HepG2 (cell line): ENCODE measurements at regions not wholly inside any gene's neighbourhood (a gene's known extent, or its start where the extent isn't known, plus 50 kb on each side); places are given as distances from the start of the nearest gene placed in this dataset.

Experiments
- BORCS8-MEF2B ChIP-seq: sonication (generic); formaldehyde crosslinking; IDR thresholded peaks from 2 replicates; pipeline ENCODE4 v1.8.0; 2022; ENCODE audit warnings: mild to moderate bottlenecking, missing genetic modification reagents
- DPF2 ChIP-seq: sonication (generic); formaldehyde crosslinking; IDR thresholded peaks from 2 replicates; pipeline ENCODE4 v1.4.0; 2020; ENCODE audit warnings: mild to moderate bottlenecking, low read depth, missing genetic modification reagents, borderline replicate concordance
- FLYWCH1 ChIP-seq: sonication (generic); formaldehyde crosslinking; IDR thresholded peaks from 2 replicates; pipeline ENCODE4 v1.8.1; 2023; ENCODE audit warnings: mild to moderate bottlenecking, missing genetic modification reagents
- GMEB1 ChIP-seq: sonication (generic); formaldehyde crosslinking; IDR thresholded peaks from 2 replicates; pipeline ENCODE4 v1.5.1; 2020; ENCODE audit warnings: missing genetic modification reagents, mild to moderate bottlenecking, borderline replicate concordance
- HMG20B ChIP-seq: conservative IDR thresholded peaks from 2 replicates; pipeline ENCODE4 v1.6.1; 2016; ENCODE audit warnings: missing genetic modification reagents, missing compliant biosample characterization
- HNF4G ChIP-seq, 2 experiments: sonication (generic) in 1 of 2; formaldehyde crosslinking in 1 of 2; IDR thresholded peaks; 2 replicates each; pipeline versions ENCODE4 v1.4.0 to v1.6.1; 2011 to 2020; ENCODE audit warnings: borderline replicate concordance in 2 of 2, low read depth in 2 of 2, mild to moderate bottlenecking in 2 of 2, low read length in 1 of 2, missing genetic modification reagents in 1 of 2, moderate library complexity in 1 of 2
- IRF9 ChIP-seq: sonication (generic); formaldehyde crosslinking; IDR thresholded peaks from 2 replicates; pipeline ENCODE4 v1.8.0; 2022; ENCODE audit warnings: missing genetic modification reagents, mild to moderate bottlenecking, borderline replicate concordance
- MAFK ChIP-seq, 2 experiments: IDR thresholded peaks in 1 of 2; conservative IDR thresholded peaks in 1 of 2; 2 replicates each; pipeline ENCODE4 v1.6.1; 2011; ENCODE audit warnings: improper control_type of control experiment in 2 of 2, low read length in 2 of 2
- MATR3 ChIP-seq: sonication (generic); formaldehyde crosslinking; IDR thresholded peaks from 2 replicates; pipeline ENCODE4 v1.4.0; 2020; ENCODE audit warnings: missing genetic modification reagents
- MBNL3 ChIP-seq: fragments of 250-450 bp; sonication (Bioruptor Pico); conservative IDR thresholded peaks from 2 replicates; pipeline ENCODE4 v1.8.0; 2022; ENCODE audit warnings: mild to moderate bottlenecking, inconsistent platforms
- MED8 ChIP-seq: sonication (generic); formaldehyde crosslinking; IDR thresholded peaks from 2 replicates; pipeline ENCODE4 v1.8.1; 2023; ENCODE audit warnings: mild to moderate bottlenecking, missing genetic modification reagents; ENCODE audit not compliant: insufficient replicate concordance
- NFIC ChIP-seq: IDR thresholded peaks from 2 replicates; pipeline ENCODE4 v1.6.1; 2012; ENCODE audit warnings: mild to moderate bottlenecking, low read length, inconsistent platforms
- NR2F1 ChIP-seq, 2 experiments: fragments of 450-650 bp in 1 of 2; formaldehyde crosslinking in 1 of 2; IDR thresholded peaks; 2 replicates each; pipeline versions ENCODE4 v1.5.0 to v1.6.1; 2016 to 2020; ENCODE audit warnings: mild to moderate bottlenecking in 1 of 2, missing compliant biosample characterization in 1 of 2, missing genetic modification reagents in 1 of 2, moderate library complexity in 1 of 2
- PAXIP1 ChIP-seq: sonication (generic); formaldehyde crosslinking; conservative IDR thresholded peaks from 2 replicates; pipeline ENCODE4 v1.4.0; 2020; ENCODE audit warnings: mild to moderate bottlenecking, missing genetic modification reagents, moderate library complexity
- PHF20 ChIP-seq: sonication (generic); formaldehyde crosslinking; IDR thresholded peaks from 2 replicates; pipeline ENCODE4 v1.5.0; 2020; ENCODE audit warnings: mild to moderate bottlenecking, missing genetic modification reagents
- REXO4 ChIP-seq: sonication (generic); formaldehyde crosslinking; IDR thresholded peaks from 2 replicates; pipeline ENCODE4 v1.8.0; 2022; ENCODE audit warnings: missing genetic modification reagents, mild to moderate bottlenecking, borderline replicate concordance
- XBP1 ChIP-seq: sonication (generic); formaldehyde crosslinking; IDR thresholded peaks from 2 replicates; pipeline ENCODE4 v1.5.0; 2020; ENCODE audit warnings: missing genetic modification reagents
- ZFP41 ChIP-seq: sonication (generic); formaldehyde crosslinking; IDR thresholded peaks from 2 replicates; pipeline ENCODE4 v1.4.0; 2020; ENCODE audit warnings: mild to moderate bottlenecking, missing genetic modification reagents, borderline replicate concordance
- ZFX ChIP-seq: sonication (generic); formaldehyde crosslinking; IDR thresholded peaks from 2 replicates; pipeline ENCODE4 v1.4.0; 2020; ENCODE audit warnings: mild to moderate bottlenecking, low read depth, missing genetic modification reagents, moderate library complexity
- ZKSCAN8 ChIP-seq: IDR thresholded peaks from 2 replicates; pipeline ENCODE4 v1.6.1; 2016; ENCODE audit warnings: borderline replicate concordance, missing genetic modification reagents, missing compliant biosample characterization
- ZNF451 ChIP-seq: sonication (generic); formaldehyde crosslinking; IDR thresholded peaks from 2 replicates; pipeline ENCODE4 v1.5.0; 2020; ENCODE audit warnings: mild to moderate bottlenecking, missing genetic modification reagents
- ZNF784 ChIP-seq: sonication (generic); formaldehyde crosslinking; IDR thresholded peaks from 2 replicates; pipeline ENCODE4 v1.5.1; 2020; ENCODE audit warnings: missing genetic modification reagents, mild to moderate bottlenecking, borderline replicate concordance

DNA sequence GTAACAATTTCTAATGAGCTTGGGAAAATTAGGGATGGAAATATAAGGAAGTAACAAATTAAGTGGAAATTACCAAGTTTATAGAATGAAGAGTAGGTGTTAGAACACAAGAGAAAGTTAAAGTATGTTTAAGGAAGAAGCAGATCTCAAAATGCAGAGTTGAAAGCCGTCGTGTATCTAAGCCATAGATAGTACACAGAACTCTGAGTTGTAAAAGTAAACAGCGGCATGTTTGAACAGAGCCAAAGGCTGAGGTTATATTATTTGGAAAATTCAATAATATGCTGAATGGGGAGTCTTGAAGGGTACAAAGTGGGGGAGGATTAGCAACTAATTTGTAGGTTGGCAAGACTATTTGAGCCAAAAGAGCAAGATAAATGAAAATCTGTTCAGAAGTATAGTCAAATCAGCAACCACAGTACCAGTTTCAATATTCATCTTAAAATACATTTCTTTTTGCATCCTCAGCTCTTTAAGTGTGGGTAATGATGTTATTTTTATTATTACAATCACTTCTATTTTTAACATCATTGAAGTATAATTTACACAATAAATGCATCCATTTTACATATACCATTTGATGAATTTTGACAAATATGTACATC is 594.8 kb upstream of the ANO3 start (continued):
- TF ChIP-seq PAXIP1 (CRISPR knock-in tag), result peak; percentile 85
- TF ChIP-seq IRF9 (CRISPR knock-in tag), result no peak
- no peak for TF ChIP-seq MED8 (CRISPR knock-in tag)
- TF ChIP-seq ZFP41 (CRISPR knock-in tag), result no peak
- TF ChIP-seq BORCS8-MEF2B (CRISPR knock-in tag), result no peak
- TF ChIP-seq XBP1 (CRISPR knock-in tag), result no peak
- peak in 1 of 2 experiments; percentile 28; a peak in 1 of 4 replicates for TF ChIP-seq NR2F1 (CRISPR knock-in tag; IDR thresholded peaks at IDR 0.05)
- TF ChIP-seq PHF20, result no peak
- no peak for TF ChIP-seq MATR3 (CRISPR knock-in tag)
- no peak for TF ChIP-seq REXO4 (CRISPR knock-in tag)
- no peak for TF ChIP-seq GMEB1 (CRISPR knock-in tag)
- no peak for TF ChIP-seq MBNL3 (CRISPR knock-in tag)
- no peak for TF ChIP-seq HMG20B (CRISPR knock-in tag)
- TF ChIP-seq ZKSCAN8, result no peak
- TF ChIP-seq HNF4G (IDR thresholded peaks at IDR 0.05; ENCODE audit: borderline replicate concordance, low read depth, low read length), result peak; percentile 33; the same call in 1 of the 2 replicates
- no peak for TF ChIP-seq HNF4G (CRISPR knock-in tag; IDR thresholded peaks at IDR 0.05; ENCODE audit: borderline replicate concordance, low read depth)
- TF ChIP-seq MAFK (conservative IDR thresholded peaks at IDR 0.05 in 1 of 2, IDR thresholded peaks at IDR 0.05 in 1 of 2; ENCODE audit: low read length in 2 of 2), result peak in 1 of 2 experiments; percentile 27; a peak in 1 of 4 replicates
- TF ChIP-seq ZNF784 (CRISPR knock-in tag), result no peak
- TF ChIP-seq NFIC, result no peak; the same call in 1 of the 2 replicates
- TF ChIP-seq DPF2 (CRISPR knock-in tag), result peak; percentile 35; the same call in 1 of the 2 replicates
- no peak for TF ChIP-seq ZNF451 (CRISPR knock-in tag)
- TF ChIP-seq FLYWCH1 (CRISPR knock-in tag), result no peak
- TF ChIP-seq ZFX (CRISPR knock-in tag), result no peak
